ENCODE measurements at regions not wholly inside any gene's neighbourhood (a gene's known extent, or its start where the extent isn't known, plus 50 kb on each side); places are given as distances from the start of the nearest gene placed in this dataset.

GRCh38 chr10:125252937-125253336 lies 92.6 kb upstream of the CTBP2 start:
- TF ChIP-seq CTCF (optimal IDR thresholded peaks at IDR 0.05 in 1 of 3, IDR thresholded peaks at IDR 0.05 in 1 of 3, conservative IDR thresholded peaks at IDR 0.05 in 1 of 3; ENCODE audit: extremely low read depth in 1 of 3, insufficient read depth in 2 of 3, low read length in 3 of 3), result no peak
- no peak for TF ChIP-seq EZH2 (IDR thresholded peaks at IDR 0.05; ENCODE audit: low read length)

Measured in keratinocyte (primary cell).